Lower leg skin (tissue), 4 donors: ENCODE measurements at regions not wholly inside any gene's neighbourhood (a gene's known extent, or its start where the extent isn't known, plus 50 kb on each side); places are given as distances from the start of the nearest gene placed in this dataset.
"Not testable (repeated sequence)": the region's sequence is repeated elsewhere in the genome, so short reads cannot be mapped to it uniquely, and the experiment has no call there.

Experiments
- DNase-seq, 2 donors: peaks; one replicate each; pipeline ENCODE4 v3.0.0-alpha.2; 2019; ENCODE audit warnings: low spot score in 2 of 2
- H3K4me3 ChIP-seq: fragments of 200-600 bp; sonication (generic); 2 replicates; pipeline ENCODE4 v1.5.1; 2017; ENCODE audit warnings: mild to moderate bottlenecking, low read depth; ENCODE audit not compliant: poor library complexity, severe bottlenecking
- POLR2A ChIP-seq, 2 donors: fragments of 450-650 bp; IDR thresholded peaks; one replicate each; pipeline ENCODE4 v1.6.1; 2016 to 2017; ENCODE audit warnings: antibody characterized with exemption in 2 of 2, mild to moderate bottlenecking in 1 of 2, moderate library complexity in 1 of 2
- WGBS, 2 donors: methylation state at CpG; one replicate each; pipeline ENCODE4 v1.1.5; 2018; 5-methylcytosine and 5-hydroxymethylcytosine counted together
- intact Hi-C: fragments of 100-400 bp; cut with DNase I; formaldehyde crosslinking; loops from one replicate; pipeline ENCODE4 v1.15.0; 2023; ENCODE audit warnings: low total_unique reads
- TF ChIP-seq, protein P1 (sequence below), 3 donors: fragments of 450-650 bp; IDR thresholded peaks; one replicate each; pipeline ENCODE4 v1.5.1; 2016; ENCODE audit warnings: antibody characterized with exemption in 3 of 3, mild to moderate bottlenecking in 3 of 3, moderate library complexity in 2 of 3

GRCh38 chr4:69013933-69014332 lies 62.3 kb upstream of the UGT2A3 start:
- H3K4me3 ChIP-seq, intact Hi-C loops, DNase-seq: not testable (repeated sequence)

DNA sequence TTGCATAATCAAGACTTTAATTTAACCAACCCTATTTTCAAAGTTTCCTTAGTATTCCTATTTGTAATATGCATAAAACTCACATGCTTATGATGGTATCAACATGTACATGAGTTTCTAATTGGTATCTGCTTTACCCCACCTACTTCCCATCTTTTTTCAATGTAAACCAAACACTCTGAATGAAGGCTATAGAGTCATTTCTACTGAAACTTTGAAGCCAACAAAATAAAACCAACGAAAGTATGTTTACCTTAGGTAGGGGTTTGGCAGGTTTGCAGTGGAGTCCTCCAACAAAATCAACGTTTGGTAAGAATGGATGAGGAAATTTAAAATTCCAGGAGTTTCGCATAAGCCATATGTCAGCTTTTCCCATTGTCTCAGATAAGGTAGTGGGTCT lies 66.4 kb upstream of the UGT2A3 start:
- H3K4me3 ChIP-seq, intact Hi-C loops, DNase-seq: not testable (repeated sequence)
- 74 to 76% methylated on average over 3 of the region's 3 CpGs for WGBS, 2 donors

GRCh38 chr4:69019538-69020461 lies 68.2 kb upstream of the UGT2A3 start:
- intact Hi-C loops, DNase-seq, H3K4me3 ChIP-seq: not testable (repeated sequence)
- WGBS, 2 donors, result 59 to 61% methylated on average over 6 of the region's 6 CpGs

GRCh38 chr4:69020462-69020807 lies 68.8 kb upstream of the UGT2A3 start:
- intact Hi-C loops, H3K4me3 ChIP-seq, DNase-seq: not testable (repeated sequence)
- WGBS, 2 donors, result 35 to 39% methylated on average over 2 of the region's 2 CpGs

DNA sequence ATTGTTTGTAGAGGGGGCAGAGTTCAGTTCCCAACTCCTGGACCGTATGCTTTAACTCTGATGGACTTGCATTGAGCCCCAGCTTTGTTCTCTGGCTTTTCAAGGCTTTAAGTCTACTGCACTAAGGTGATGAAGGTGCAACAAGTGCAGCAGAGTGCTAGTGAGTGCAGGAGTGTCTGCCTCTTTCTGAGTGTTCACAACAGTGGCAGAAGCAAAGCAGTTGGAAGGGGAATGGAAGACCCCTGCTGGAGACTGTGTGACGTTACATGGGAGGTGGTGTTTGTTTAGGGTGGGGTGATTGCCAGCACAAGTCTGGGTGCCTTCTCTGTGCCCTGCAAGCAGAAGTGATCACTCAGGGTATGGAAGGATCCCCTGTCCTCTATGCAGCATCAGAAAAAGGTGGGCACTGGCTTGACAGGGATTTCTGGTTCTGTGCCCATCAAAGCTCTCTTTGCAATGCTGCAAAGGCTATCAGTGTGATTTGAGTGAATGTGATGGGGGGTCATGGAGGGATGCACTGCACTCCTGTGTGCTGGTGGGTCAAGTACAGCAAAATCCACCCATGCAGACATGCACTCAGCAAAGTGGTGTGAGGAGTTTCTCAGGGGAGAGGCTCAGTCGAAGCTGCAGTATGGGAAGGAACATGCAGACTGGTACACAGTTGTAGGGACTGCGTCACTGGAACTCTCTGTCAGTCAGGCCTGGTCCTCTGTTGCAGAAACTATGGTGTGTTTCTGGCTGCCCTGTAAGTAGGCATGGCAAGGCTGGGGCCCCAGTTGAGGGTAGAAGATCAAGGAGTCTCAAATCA lies 70.9 kb upstream of the UGT2B7 start:
- WGBS, 2 donors, result 56 to 65% methylated on average over 4 of the region's 4 CpGs
- TF ChIP-seq POLR2A (IDR thresholded peaks at IDR 0.05), result no peak
- TF ChIP-seq, protein P1, sequence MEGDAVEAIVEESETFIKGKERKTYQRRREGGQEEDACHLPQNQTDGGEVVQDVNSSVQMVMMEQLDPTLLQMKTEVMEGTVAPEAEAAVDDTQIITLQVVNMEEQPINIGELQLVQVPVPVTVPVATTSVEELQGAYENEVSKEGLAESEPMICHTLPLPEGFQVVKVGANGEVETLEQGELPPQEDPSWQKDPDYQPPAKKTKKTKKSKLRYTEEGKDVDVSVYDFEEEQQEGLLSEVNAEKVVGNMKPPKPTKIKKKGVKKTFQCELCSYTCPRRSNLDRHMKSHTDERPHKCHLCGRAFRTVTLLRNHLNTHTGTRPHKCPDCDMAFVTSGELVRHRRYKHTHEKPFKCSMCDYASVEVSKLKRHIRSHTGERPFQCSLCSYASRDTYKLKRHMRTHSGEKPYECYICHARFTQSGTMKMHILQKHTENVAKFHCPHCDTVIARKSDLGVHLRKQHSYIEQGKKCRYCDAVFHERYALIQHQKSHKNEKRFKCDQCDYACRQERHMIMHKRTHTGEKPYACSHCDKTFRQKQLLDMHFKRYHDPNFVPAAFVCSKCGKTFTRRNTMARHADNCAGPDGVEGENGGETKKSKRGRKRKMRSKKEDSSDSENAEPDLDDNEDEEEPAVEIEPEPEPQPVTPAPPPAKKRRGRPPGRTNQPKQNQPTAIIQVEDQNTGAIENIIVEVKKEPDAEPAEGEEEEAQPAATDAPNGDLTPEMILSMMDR (IDR thresholded peaks at IDR 0.05), result no peak
- no peak overlapping the region for H3K4me3 ChIP-seq
- intact Hi-C loops, result no loop called here
- DNase-seq, result no peak

GRCh38 chr4:69025999-69026387 lies 70.3 kb upstream of the UGT2B7 start:
- TF ChIP-seq, protein P1 (IDR thresholded peaks at IDR 0.05), result no peak
- TF ChIP-seq POLR2A (IDR thresholded peaks at IDR 0.05), result no peak
- no peak overlapping the region for H3K4me3 ChIP-seq
- intact Hi-C loops, result no loop called here
- no peak for DNase-seq

DNA sequence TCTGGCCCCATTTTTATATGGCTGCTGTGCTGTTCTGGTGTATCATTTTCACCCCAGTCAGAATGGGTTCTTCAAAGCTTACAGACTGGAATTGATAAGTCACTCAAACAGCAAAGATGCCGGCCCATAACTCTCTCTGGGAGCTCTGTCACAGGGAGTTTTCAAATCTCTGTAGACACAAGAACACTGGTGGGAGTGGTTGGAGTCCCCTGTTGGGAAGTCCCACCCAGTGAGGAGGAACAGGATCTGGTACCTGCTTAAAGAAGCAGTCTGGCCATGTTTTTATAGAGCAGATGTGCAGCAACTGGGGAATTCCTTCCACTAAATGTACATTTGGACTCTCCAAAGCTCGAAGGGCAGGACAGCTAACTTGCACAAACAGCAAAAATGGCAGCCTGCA lies 69.3 kb upstream of the UGT2B7 start:
- 71 to 80% methylated on average over 2 of the region's 2 CpGs for WGBS, 2 donors
- TF ChIP-seq POLR2A (IDR thresholded peaks at IDR 0.05), result no peak
- TF ChIP-seq, protein P1 (IDR thresholded peaks at IDR 0.05), result no peak
- intact Hi-C loops, result no loop called here
- no peak for DNase-seq
- no peak overlapping the region for H3K4me3 ChIP-seq
